ENCODE measurements at regions not wholly inside any gene's neighbourhood (a gene's known extent, or its start where the extent isn't known, plus 50 kb on each side); places are given as distances from the start of the nearest gene placed in this dataset.

GRCh38 chr10:90269699-90270098 lies 568.3 kb downstream of the KIF20B start:
- H3K79me2 ChIP-seq (ENCODE audit: insufficient read depth, low read length) = no peaks in the 10 kb centered on the region
- no peak for TF ChIP-seq CTCF (IDR thresholded peaks at IDR 0.05; ENCODE audit: insufficient read depth, low read length, poor library complexity, severe bottlenecking)
- TF ChIP-seq EZH2phosphoT487 (conservative IDR thresholded peaks at IDR 0.05; ENCODE audit: low read length) = no peak
- H3K27me3 ChIP-seq (ENCODE audit: low read length) = no peaks in the 10 kb centered on the region
- no peaks in the 10 kb centered on the region; the same call in 1 of the 2 replicates for H4K20me1 ChIP-seq (ENCODE audit: low read depth, low read length)
- H3K36me3 ChIP-seq (ENCODE audit: low read length) = no peaks in the 10 kb centered on the region
- no peaks in the 10 kb centered on the region for H3F3A ChIP-seq (ENCODE audit: insufficient read depth)
- 0 out of 2 replicates have a peak, but pooled peaks cover 2% of the 10 kb centered on the region for H3K9me2 ChIP-seq (replicated peaks; ENCODE audit: insufficient read depth, low read length)
- H3K9ac ChIP-seq (ENCODE audit: low read length) = no peak overlapping the region
- H3K9me3 ChIP-seq (ENCODE audit: insufficient read depth, low read length) = no peaks in the 10 kb centered on the region
- H3K27ac ChIP-seq (ENCODE audit: low read depth, low read length) = no peak overlapping the region
- H3K4me2 ChIP-seq (ENCODE audit: low read depth, low read length, poor library complexity, severe bottlenecking) = no peak overlapping the region
- no peak overlapping the region for H3K4me3 ChIP-seq (ENCODE audit: insufficient read depth, low read length, poor library complexity, severe bottlenecking)
- no peak overlapping the region for H2AFZ ChIP-seq (ENCODE audit: low read depth, low read length, severe bottlenecking)

GRCh38 chr10:90274721-90275468 lies 573.5 kb downstream of the KIF20B start:
- Histone ChIP-seq H3K27ac (ENCODE audit: low read depth, low read length) (no peak overlapping the region), H3K27me3 (ENCODE audit: low read length) (no peaks in the 10 kb centered on the region), H3K4me3 (ENCODE audit: insufficient read depth, low read length, poor library complexity, severe bottlenecking) (no peak overlapping the region), H3K4me2 (ENCODE audit: low read depth, low read length, poor library complexity, severe bottlenecking) (no peak overlapping the region), H3K9me3 (ENCODE audit: insufficient read depth, low read length) (no peaks in the 10 kb centered on the region), H3K79me2 (ENCODE audit: insufficient read depth, low read length) (no peaks in the 10 kb centered on the region), H3K9ac (ENCODE audit: low read length) (no peak overlapping the region), H4K20me1 (ENCODE audit: low read depth, low read length) (no peaks in the 10 kb centered on the region; the same call in 1 of the 2 replicates), H3F3A (ENCODE audit: insufficient read depth) (no peaks in the 10 kb centered on the region), H3K9me2 (replicated peaks; ENCODE audit: insufficient read depth, low read length) (0 out of 2 replicates have a peak, but pooled peaks cover 2% of the 10 kb centered on the region), H2AFZ (ENCODE audit: low read depth, low read length, severe bottlenecking) (no peak overlapping the region), H3K36me3 (ENCODE audit: low read length) (no peaks in the 10 kb centered on the region)
- TF ChIP-seq EZH2phosphoT487 (conservative IDR thresholded peaks at IDR 0.05; ENCODE audit: low read length) (no peak), CTCF (IDR thresholded peaks at IDR 0.05; ENCODE audit: insufficient read depth, low read length, poor library complexity, severe bottlenecking) (no peak)

DNA sequence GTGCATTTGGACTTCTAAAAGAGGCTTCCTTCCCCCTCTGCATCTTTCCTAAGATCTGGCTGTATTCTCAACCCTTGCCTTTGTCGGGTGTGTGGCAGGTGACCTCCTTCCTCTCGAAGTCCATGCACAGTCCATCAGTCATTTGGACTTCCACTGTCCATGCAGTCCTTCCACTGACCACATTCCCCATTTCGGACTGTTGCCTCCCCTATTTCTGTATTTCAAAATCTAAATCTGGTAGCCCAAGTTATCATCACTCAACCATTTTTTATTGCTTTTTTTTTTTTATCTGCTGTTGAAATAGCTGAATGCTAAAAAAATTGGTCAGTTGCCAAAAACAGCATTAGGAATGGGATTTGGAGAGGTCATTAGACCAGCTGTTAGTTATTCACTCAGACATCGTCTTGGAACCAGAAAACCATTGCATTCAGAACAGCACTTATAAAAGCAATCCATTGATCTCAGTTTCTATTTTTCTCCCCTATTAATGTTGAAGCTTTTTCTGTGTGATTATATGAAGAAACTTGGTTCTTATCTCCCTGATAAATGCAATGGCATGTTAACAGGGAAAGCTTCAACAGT lies 575.6 kb downstream of the KIF20B start:
- no peak for TF ChIP-seq CTCF (IDR thresholded peaks at IDR 0.05; ENCODE audit: insufficient read depth, low read length, poor library complexity, severe bottlenecking)
- TF ChIP-seq EZH2phosphoT487 (conservative IDR thresholded peaks at IDR 0.05; ENCODE audit: low read length) = no peak
- Histone ChIP-seq H3F3A (ENCODE audit: insufficient read depth) (no peaks in the 10 kb centered on the region), H3K4me3 (ENCODE audit: insufficient read depth, low read length, poor library complexity, severe bottlenecking) (no peak overlapping the region), H3K9me3 (ENCODE audit: insufficient read depth, low read length) (no peaks in the 10 kb centered on the region), H3K79me2 (ENCODE audit: insufficient read depth, low read length) (no peaks in the 10 kb centered on the region), H2AFZ (ENCODE audit: low read depth, low read length, severe bottlenecking) (no peak overlapping the region), H4K20me1 (ENCODE audit: low read depth, low read length) (no peaks in the 10 kb centered on the region), H3K27me3 (ENCODE audit: low read length) (no peaks in the 10 kb centered on the region), H3K9me2 (replicated peaks; ENCODE audit: insufficient read depth, low read length) (no peaks in the 10 kb centered on the region), H3K27ac (ENCODE audit: low read depth, low read length) (no peak overlapping the region), H3K9ac (ENCODE audit: low read length) (no peak overlapping the region), H3K4me2 (ENCODE audit: low read depth, low read length, poor library complexity, severe bottlenecking) (no peak overlapping the region), H3K36me3 (ENCODE audit: low read length) (no peaks in the 10 kb centered on the region)

All from SU-DHL-6 (cell line).